Germinal center (tissue), 1 donor: ENCODE measurements at regions not wholly inside any gene's neighbourhood (a gene's known extent, or its start where the extent isn't known, plus 50 kb on each side); places are given as distances from the start of the nearest gene placed in this dataset.

Experiments
- DNase-seq: peaks from one replicate; pipeline ENCODE4 v3.0.0; 2012; ENCODE audit warnings: mixed read lengths, low spot score

DNA sequence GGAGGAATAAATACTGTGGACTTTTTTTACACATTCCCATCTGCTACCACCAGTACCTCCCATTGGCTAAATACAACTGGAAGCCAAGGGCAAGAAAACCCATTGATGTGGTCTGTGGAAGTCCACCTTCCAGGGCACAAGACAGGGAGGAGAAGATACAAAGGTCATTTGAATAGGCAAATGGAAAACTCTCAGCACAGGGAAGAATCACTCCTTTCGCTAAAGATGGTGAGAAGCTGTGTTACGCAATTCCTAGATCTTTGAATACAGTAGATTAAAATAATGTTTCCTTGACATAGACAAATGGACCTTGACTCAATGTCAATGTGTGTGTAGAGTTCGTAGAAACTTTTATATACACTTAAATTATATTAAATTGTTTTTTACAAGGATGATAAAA, 70.9 kb upstream of the ERBB4 start:
- DNase-seq = no peak

DNA sequence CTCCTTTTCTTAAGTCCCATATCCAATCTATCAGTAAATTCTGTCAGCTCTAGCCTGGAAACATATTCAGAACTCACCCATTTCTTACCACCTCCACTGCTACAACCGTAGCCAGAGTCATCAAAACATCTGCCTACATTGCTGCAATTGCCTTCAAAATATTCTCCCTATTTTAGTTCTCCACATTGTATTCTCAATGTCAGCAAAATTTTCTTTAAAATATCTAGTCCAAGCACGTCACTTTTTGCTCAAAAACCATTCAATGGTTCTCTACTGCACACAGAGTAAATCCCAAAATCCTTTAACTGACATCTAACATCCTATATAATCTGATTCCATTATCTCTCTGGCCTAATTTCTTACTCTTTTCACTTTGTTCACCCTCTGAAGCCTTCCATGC, 68.5 kb upstream of the ERBB4 start:
- no peak for DNase-seq

GRCh38 chr2:212606232-212606631, 67.6 kb upstream of the ERBB4 start:
- no peak for DNase-seq

DNA sequence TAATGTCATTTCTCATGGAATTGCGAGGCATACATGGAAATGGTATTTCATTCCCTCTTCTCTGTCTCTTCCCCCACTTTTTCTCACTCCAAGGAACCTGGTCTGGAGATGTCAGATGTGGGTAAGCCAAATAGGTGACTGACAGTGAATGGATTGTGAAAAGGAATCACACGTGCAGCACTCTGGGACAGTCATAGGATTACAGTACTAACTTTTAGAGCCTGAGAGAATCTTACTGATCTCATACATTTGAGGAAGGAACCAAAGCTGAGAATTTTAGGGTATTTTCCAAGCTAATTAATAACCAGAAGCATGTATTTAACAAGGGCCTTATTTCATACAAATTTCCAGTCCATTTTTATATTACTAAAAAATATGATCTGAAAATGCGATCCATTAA, 58.1 kb upstream of the ERBB4 start:
- no peak for DNase-seq

GRCh38 chr2:212596276-212596675, 57.7 kb upstream of the ERBB4 start:
- no peak for DNase-seq

GRCh38 chr2:212595036-212595654, 56.5 kb upstream of the ERBB4 start:
- DNase-seq = no peak

DNA sequence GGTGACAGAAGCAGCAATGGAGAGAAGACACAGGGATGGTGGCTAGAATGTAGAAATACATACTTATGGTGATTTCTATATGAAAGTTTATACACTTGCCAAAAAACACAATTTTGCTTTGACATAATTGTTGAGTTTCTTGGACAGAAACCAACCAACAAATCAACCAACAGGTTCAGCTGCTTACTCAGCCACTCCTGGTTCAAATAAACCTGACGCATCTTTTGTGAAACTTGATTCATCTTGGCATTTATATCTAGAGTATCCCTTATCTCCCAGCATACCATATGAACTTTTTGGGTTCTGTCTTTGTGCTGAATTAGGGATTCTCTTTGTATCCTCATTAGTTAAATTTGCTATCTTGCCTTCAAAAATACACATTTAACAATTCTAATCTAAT, 54.1 kb upstream of the ERBB4 start:
- no peak for DNase-seq
